ENCODE measurements at regions not wholly inside any gene's neighbourhood (a gene's known extent, or its start where the extent isn't known, plus 50 kb on each side); places are given as distances from the start of the nearest gene placed in this dataset.

DNA sequence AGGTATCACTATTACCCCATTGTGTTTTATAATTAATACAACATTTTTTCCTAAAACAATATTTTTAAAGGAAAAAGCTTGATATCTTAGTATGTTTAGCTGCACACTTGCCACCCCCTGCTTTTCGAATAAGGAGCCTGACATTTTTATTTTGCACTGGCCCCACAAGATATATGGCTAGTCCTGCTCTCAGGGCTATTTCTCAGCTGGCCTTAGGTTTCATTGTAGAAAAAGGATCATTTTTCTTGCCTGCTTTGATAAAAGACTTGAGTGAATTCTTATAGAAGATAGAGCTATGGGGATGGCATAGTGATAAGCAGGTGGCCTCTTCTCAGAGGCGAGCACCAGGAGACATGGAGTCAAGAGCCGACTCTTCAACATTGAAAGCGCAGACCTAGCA, 167.0 kb downstream of the FAM78B start:
- DNase-seq, result no peak
- peaks cover 15% of the 10 kb centered on the region for H3K27me3 Mint-ChIP-seq (ENCODE audit: insufficient read depth, unreplicated experiment)
- ChIA-PET CTCF (no interaction called here), POLR2A (no interaction called here)
- no peaks in the 10 kb centered on the region for H3K9me3 Mint-ChIP-seq (ENCODE audit: unreplicated experiment)
- no peak overlapping the region for H3K27ac Mint-ChIP-seq (ENCODE audit: unreplicated experiment)
- H3K4me3 Mint-ChIP-seq (ENCODE audit: unreplicated experiment), result no peak overlapping the region
- no peaks in the 10 kb centered on the region for H3K4me1 ChIP-seq
- H3K36me3 Mint-ChIP-seq (ENCODE audit: insufficient read depth, unreplicated experiment), result no peaks in the 10 kb centered on the region
- H3K27me3 ChIP-seq (replicated peaks; ENCODE audit: control insufficient read depth, insufficient read depth, low read length), result no peaks in the 10 kb centered on the region
- BruUV-seq (replicated peaks), result no TSS peak
- TF ChIP-seq, protein P1, sequence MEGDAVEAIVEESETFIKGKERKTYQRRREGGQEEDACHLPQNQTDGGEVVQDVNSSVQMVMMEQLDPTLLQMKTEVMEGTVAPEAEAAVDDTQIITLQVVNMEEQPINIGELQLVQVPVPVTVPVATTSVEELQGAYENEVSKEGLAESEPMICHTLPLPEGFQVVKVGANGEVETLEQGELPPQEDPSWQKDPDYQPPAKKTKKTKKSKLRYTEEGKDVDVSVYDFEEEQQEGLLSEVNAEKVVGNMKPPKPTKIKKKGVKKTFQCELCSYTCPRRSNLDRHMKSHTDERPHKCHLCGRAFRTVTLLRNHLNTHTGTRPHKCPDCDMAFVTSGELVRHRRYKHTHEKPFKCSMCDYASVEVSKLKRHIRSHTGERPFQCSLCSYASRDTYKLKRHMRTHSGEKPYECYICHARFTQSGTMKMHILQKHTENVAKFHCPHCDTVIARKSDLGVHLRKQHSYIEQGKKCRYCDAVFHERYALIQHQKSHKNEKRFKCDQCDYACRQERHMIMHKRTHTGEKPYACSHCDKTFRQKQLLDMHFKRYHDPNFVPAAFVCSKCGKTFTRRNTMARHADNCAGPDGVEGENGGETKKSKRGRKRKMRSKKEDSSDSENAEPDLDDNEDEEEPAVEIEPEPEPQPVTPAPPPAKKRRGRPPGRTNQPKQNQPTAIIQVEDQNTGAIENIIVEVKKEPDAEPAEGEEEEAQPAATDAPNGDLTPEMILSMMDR (IDR thresholded peaks at IDR 0.05; ENCODE audit: insufficient read depth in 1 of 2, low read depth in 1 of 2, low read length in 1 of 2, severe bottlenecking in 1 of 2, unreplicated experiment in 1 of 2), result no peak
- no peaks in the 10 kb centered on the region for H3K4me1 Mint-ChIP-seq (ENCODE audit: low read depth, unreplicated experiment)
- H3K9me3 ChIP-seq, result no peaks in the 10 kb centered on the region
- H3K36me3 ChIP-seq (ENCODE audit: control insufficient read depth, insufficient read depth, low read length), result no peaks in the 10 kb centered on the region
- intact Hi-C loops (cut with micrococcal nuclease; ENCODE audit: unreplicated experiment), result no loop called here
- H3K4me3 ChIP-seq (ENCODE audit: low read depth, low read length), result no peak overlapping the region

DNA sequence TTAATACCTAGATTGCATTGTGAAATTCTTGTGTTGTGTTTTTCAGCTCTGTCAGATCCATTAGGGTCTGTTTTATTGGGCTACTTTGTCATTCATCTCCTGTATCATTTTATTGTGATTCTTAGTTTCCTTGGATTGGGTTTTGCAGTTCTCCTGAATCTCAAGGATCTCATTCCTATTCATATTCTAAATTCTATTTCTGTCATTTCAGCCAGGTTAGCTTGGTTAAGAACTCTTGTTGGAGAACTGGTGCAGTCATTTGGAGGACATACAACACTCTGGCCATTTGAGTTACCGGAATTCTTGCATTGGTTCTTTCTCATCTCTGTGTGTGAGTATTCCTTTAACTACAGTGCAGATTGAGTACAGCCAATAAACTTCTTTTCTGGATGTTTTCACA, 159.6 kb downstream of the FAM78B start:
- H3K27me3 ChIP-seq (replicated peaks; ENCODE audit: control insufficient read depth, insufficient read depth, low read length), result no peaks in the 10 kb centered on the region
- CTCF ChIA-PET, result no interaction called here
- H3K4me1 Mint-ChIP-seq (ENCODE audit: low read depth, unreplicated experiment), result no peaks in the 10 kb centered on the region
- DNase-seq, result no peak
- TF ChIP-seq, protein P1 (IDR thresholded peaks at IDR 0.05; ENCODE audit: insufficient read depth in 1 of 2, low read depth in 1 of 2, low read length in 1 of 2, severe bottlenecking in 1 of 2, unreplicated experiment in 1 of 2), result no peak
- H3K9me3 Mint-ChIP-seq (ENCODE audit: unreplicated experiment), result no peaks in the 10 kb centered on the region
- H3K9me3 ChIP-seq, result no peaks in the 10 kb centered on the region
- peaks cover 15% of the 10 kb centered on the region for H3K27me3 Mint-ChIP-seq (ENCODE audit: insufficient read depth, unreplicated experiment)
- no peaks in the 10 kb centered on the region for H3K36me3 Mint-ChIP-seq (ENCODE audit: insufficient read depth, unreplicated experiment)
- no peak overlapping the region for H3K4me3 ChIP-seq (ENCODE audit: low read depth, low read length)
- no TSS peak for BruUV-seq (replicated peaks)
- no peaks in the 10 kb centered on the region for H3K4me1 ChIP-seq
- POLR2A ChIA-PET, result no interaction called here
- intact Hi-C loops (cut with micrococcal nuclease; ENCODE audit: unreplicated experiment), result no loop called here
- no peaks in the 10 kb centered on the region for H3K36me3 ChIP-seq (ENCODE audit: control insufficient read depth, insufficient read depth, low read length)
- H3K4me3 Mint-ChIP-seq (ENCODE audit: unreplicated experiment), result no peak overlapping the region
- H3K27ac Mint-ChIP-seq (ENCODE audit: unreplicated experiment), result no peak overlapping the region

DNA sequence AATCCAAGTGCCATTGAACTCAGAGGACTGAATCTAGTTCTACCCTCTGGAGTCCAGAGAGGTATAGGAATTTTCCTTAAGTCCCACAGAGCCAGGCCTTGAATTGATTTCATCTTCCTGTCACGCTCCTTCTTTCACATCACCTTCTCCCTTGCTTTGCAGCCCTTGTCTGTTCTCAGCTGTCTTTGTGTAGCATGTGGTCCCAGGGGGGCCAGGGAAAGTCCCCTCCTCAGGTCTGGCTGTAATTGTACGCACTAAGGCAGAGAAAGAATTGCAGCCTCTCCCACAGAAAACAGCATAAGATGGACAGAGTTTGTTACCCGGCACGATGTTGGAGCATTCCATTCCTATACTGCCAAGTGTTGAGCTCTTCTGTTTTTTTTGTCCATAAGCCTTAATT, 153.6 kb downstream of the FAM78B start:
- ChIA-PET POLR2A (no interaction called here), CTCF (no interaction called here)
- Mint-ChIP-seq H3K9me3 (ENCODE audit: unreplicated experiment) (no peaks in the 10 kb centered on the region), H3K27me3 (ENCODE audit: insufficient read depth, unreplicated experiment) (peaks cover 3% of the 10 kb centered on the region), H3K36me3 (ENCODE audit: insufficient read depth, unreplicated experiment) (no peaks in the 10 kb centered on the region), H3K27ac (ENCODE audit: unreplicated experiment) (no peak overlapping the region), H3K4me3 (ENCODE audit: unreplicated experiment) (no peak overlapping the region), H3K4me1 (ENCODE audit: low read depth, unreplicated experiment) (no peaks in the 10 kb centered on the region)
- no peak overlapping the region for H3K4me3 ChIP-seq (ENCODE audit: low read depth, low read length)
- DNase-seq, result no peak
- TF ChIP-seq, protein P1 (IDR thresholded peaks at IDR 0.05; ENCODE audit: insufficient read depth in 1 of 2, low read depth in 1 of 2, low read length in 1 of 2, severe bottlenecking in 1 of 2, unreplicated experiment in 1 of 2), result no peak
- intact Hi-C loops (cut with micrococcal nuclease; ENCODE audit: unreplicated experiment), result no loop called here
- H3K27me3 ChIP-seq (replicated peaks; ENCODE audit: control insufficient read depth, insufficient read depth, low read length), result no peaks in the 10 kb centered on the region
- no peaks in the 10 kb centered on the region for H3K4me1 ChIP-seq
- H3K36me3 ChIP-seq (ENCODE audit: control insufficient read depth, insufficient read depth, low read length), result no peaks in the 10 kb centered on the region
- no peaks in the 10 kb centered on the region for H3K9me3 ChIP-seq
- BruUV-seq (replicated peaks), result no TSS peak
